ENCODE measurements at regions not wholly inside any gene's neighbourhood (a gene's known extent, or its start where the extent isn't known, plus 50 kb on each side); places are given as distances from the start of the nearest gene placed in this dataset.

GRCh38 chr2:23065210-23065609 lies 319.8 kb upstream of the KLHL29 start:
- no peak for ATAC-seq (ENCODE audit: low FRiP score)
- TF ChIP-seq, protein P1, sequence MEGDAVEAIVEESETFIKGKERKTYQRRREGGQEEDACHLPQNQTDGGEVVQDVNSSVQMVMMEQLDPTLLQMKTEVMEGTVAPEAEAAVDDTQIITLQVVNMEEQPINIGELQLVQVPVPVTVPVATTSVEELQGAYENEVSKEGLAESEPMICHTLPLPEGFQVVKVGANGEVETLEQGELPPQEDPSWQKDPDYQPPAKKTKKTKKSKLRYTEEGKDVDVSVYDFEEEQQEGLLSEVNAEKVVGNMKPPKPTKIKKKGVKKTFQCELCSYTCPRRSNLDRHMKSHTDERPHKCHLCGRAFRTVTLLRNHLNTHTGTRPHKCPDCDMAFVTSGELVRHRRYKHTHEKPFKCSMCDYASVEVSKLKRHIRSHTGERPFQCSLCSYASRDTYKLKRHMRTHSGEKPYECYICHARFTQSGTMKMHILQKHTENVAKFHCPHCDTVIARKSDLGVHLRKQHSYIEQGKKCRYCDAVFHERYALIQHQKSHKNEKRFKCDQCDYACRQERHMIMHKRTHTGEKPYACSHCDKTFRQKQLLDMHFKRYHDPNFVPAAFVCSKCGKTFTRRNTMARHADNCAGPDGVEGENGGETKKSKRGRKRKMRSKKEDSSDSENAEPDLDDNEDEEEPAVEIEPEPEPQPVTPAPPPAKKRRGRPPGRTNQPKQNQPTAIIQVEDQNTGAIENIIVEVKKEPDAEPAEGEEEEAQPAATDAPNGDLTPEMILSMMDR (IDR thresholded peaks at IDR 0.05) = no peak
- DNase-seq (ENCODE audit: low spot score) = no peak

DNA sequence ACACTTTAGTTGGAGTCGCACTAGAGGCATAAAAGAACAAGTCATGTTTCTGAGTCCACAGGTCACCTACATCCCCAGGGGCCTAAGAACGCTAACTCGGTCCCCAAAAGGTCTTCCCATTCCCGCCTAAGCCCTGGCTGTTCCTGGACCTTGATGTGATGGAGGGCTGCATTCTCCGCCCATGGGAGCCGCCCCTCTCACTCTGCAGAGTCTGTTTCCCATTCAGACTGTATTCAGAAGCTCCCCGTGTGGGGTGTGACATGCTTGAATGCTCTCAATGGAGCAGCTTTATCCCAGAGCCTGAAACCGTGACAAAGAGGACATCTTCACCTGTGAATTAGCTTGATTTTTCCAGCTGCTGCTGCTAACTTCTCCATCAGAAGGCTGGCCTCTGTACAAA lies 319.0 kb upstream of the KLHL29 start:
- TF ChIP-seq, protein P1 (IDR thresholded peaks at IDR 0.05) = no peak
- no peak for ATAC-seq (ENCODE audit: low FRiP score)
- DNase-seq (ENCODE audit: low spot score) = no peak

GRCh38 chr2:23066686-23067085 lies 318.3 kb upstream of the KLHL29 start:
- TF ChIP-seq, protein P1 (IDR thresholded peaks at IDR 0.05) = no peak
- ATAC-seq (ENCODE audit: low FRiP score) (no peak), DNase-seq (ENCODE audit: low spot score) (no peak)

DNA sequence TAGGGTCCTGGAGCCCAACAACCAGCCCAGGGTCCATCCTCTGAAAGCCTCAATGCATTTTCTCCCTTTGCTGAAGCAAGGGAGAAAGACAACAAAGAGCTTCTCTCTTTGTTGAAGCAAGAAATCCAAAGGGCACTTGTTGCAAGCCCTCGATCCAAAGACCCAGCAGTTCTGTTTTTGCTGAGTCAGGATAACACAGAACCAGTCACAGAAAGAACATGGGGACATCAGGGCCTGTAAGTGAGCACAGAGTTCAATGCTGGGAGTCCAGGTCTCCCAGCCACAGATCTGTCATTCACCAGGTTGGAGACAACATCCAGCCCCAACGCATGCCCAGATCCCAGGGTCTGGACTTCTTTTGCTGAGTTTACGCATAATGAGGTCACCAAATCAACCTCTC lies 315.8 kb upstream of the KLHL29 start:
- TF ChIP-seq, protein P1 (IDR thresholded peaks at IDR 0.05) = no peak
- DNase-seq (ENCODE audit: low spot score) (no peak), ATAC-seq (ENCODE audit: low FRiP score) (no peak)

GRCh38 chr2:23069923-23070322 lies 315.1 kb upstream of the KLHL29 start:
- DNase-seq (ENCODE audit: low spot score) (no peak), ATAC-seq (ENCODE audit: low FRiP score) (no peak)
- TF ChIP-seq, protein P1 (IDR thresholded peaks at IDR 0.05) = no peak

- ATAC-seq (ENCODE audit: low FRiP score) (no peak), DNase-seq (ENCODE audit: low spot score) (no peak)
- TF ChIP-seq, protein P1 (IDR thresholded peaks at IDR 0.05) = no peak
Observed at GRCh38 chr2:23073056-23073455, 311.9 kb upstream of the KLHL29 start.

GRCh38 chr2:23073671-23074070 lies 311.3 kb upstream of the KLHL29 start:
- ATAC-seq (ENCODE audit: low FRiP score) (no peak), DNase-seq (ENCODE audit: low spot score) (no peak)
- TF ChIP-seq, protein P1 (IDR thresholded peaks at IDR 0.05) = no peak

All from omental fat pad (tissue), 3 donors.